ENCODE measurements at regions not wholly inside any gene's neighbourhood (a gene's known extent, or its start where the extent isn't known, plus 50 kb on each side); places are given as distances from the start of the nearest gene placed in this dataset.

- H3K9me2 ChIP-seq (replicated peaks; ENCODE audit: insufficient read depth), result no peaks in the 10 kb centered on the region
- H4K20me1 ChIP-seq (ENCODE audit: insufficient read depth, poor library complexity, severe bottlenecking), result no peaks in the 10 kb centered on the region
- no peak for TF ChIP-seq EZH2phosphoT487 (IDR thresholded peaks at IDR 0.05; ENCODE audit: low read depth, severe bottlenecking, unreplicated experiment)
- TF ChIP-seq EZH2 (IDR thresholded peaks at IDR 0.05; ENCODE audit: borderline replicate concordance), result no peak
- TF ChIP-seq CTCF (IDR thresholded peaks at IDR 0.05; ENCODE audit: poor library complexity), result no peak
- H3K4me3 ChIP-seq, result no peak overlapping the region
- H3K4me1 ChIP-seq (ENCODE audit: insufficient read depth), result no peaks in the 10 kb centered on the region
- no peaks in the 10 kb centered on the region for H3K9me3 ChIP-seq (ENCODE audit: low read depth)
- H3K4me2 ChIP-seq, result no peak overlapping the region
- H3K36me3 ChIP-seq (replicated peaks; ENCODE audit: insufficient read depth, low read depth), result no peaks in the 10 kb centered on the region
- 90% methylated on average over 1 of the region's 1 CpG for WGBS (ENCODE audit: low lambda C conversion rate, missing lambda C conversion rate)
- H3K79me2 ChIP-seq, result no peaks in the 10 kb centered on the region
- no peak for DNase-seq (ENCODE audit: low spot score)
- no peaks in the 10 kb centered on the region for H3K27me3 ChIP-seq
- H2AFZ ChIP-seq, result no peak overlapping the region
- H3K27ac ChIP-seq, result no peak overlapping the region
These were observed 875.0 kb downstream of the REEP3 start for GRCh38 chr10:64396105-64396708.

- no peak for TF ChIP-seq EZH2 (IDR thresholded peaks at IDR 0.05; ENCODE audit: borderline replicate concordance)
- TF ChIP-seq EZH2phosphoT487 (IDR thresholded peaks at IDR 0.05; ENCODE audit: low read depth, severe bottlenecking, unreplicated experiment), result no peak
- TF ChIP-seq CTCF (IDR thresholded peaks at IDR 0.05; ENCODE audit: poor library complexity), result no peak
- H2AFZ ChIP-seq, result no peak overlapping the region
These were observed 875.9 kb downstream of the REEP3 start for GRCh38 chr10:64397125-64397524.

GRCh38 chr10:64408391-64409183 is 887.4 kb downstream of the REEP3 start:
- H3K9me2 ChIP-seq (replicated peaks; ENCODE audit: insufficient read depth), result no peaks in the 10 kb centered on the region
- no peak overlapping the region for H2AFZ ChIP-seq
- no peaks in the 10 kb centered on the region for H4K20me1 ChIP-seq (ENCODE audit: insufficient read depth, poor library complexity, severe bottlenecking)
- no peak overlapping the region for H3K27ac ChIP-seq
- no peaks in the 10 kb centered on the region for H3K4me1 ChIP-seq (ENCODE audit: insufficient read depth)
- H3K4me3 ChIP-seq, result no peak overlapping the region
- no peak for TF ChIP-seq CTCF (IDR thresholded peaks at IDR 0.05; ENCODE audit: poor library complexity)
- TF ChIP-seq EZH2phosphoT487 (IDR thresholded peaks at IDR 0.05; ENCODE audit: low read depth, severe bottlenecking, unreplicated experiment), result no peak
- no peak for TF ChIP-seq EZH2 (IDR thresholded peaks at IDR 0.05; ENCODE audit: borderline replicate concordance)
- no peaks in the 10 kb centered on the region for H3K9me3 ChIP-seq (ENCODE audit: low read depth)
- no peaks in the 10 kb centered on the region for H3K79me2 ChIP-seq
- H3K27me3 ChIP-seq, result no peaks in the 10 kb centered on the region
- WGBS (ENCODE audit: low lambda C conversion rate, missing lambda C conversion rate), result 76% methylated on average over 3 of the region's 3 CpGs
- no peak for DNase-seq (ENCODE audit: low spot score)
- H3K36me3 ChIP-seq (replicated peaks; ENCODE audit: insufficient read depth, low read depth), result no peaks in the 10 kb centered on the region
- no peak overlapping the region for H3K4me2 ChIP-seq

More at GRCh38 chr10:64397125-64397524, 875.9 kb downstream of the REEP3 start:
- WGBS (ENCODE audit: low lambda C conversion rate, missing lambda C conversion rate), result 95% methylated on average over 8 of the region's 8 CpGs
- H3K27ac ChIP-seq, result no peak overlapping the region
- no peaks in the 10 kb centered on the region for H4K20me1 ChIP-seq (ENCODE audit: insufficient read depth, poor library complexity, severe bottlenecking)
- no peak for DNase-seq (ENCODE audit: low spot score)
- no peak overlapping the region for H3K4me3 ChIP-seq
- no peaks in the 10 kb centered on the region for H3K36me3 ChIP-seq (replicated peaks; ENCODE audit: insufficient read depth, low read depth)
- no peaks in the 10 kb centered on the region for H3K79me2 ChIP-seq
- H3K4me2 ChIP-seq, result no peak overlapping the region
- H3K9me3 ChIP-seq (ENCODE audit: low read depth), result no peaks in the 10 kb centered on the region
- no peaks in the 10 kb centered on the region for H3K27me3 ChIP-seq
- H3K9me2 ChIP-seq (replicated peaks; ENCODE audit: insufficient read depth), result no peaks in the 10 kb centered on the region
- no peaks in the 10 kb centered on the region for H3K4me1 ChIP-seq (ENCODE audit: insufficient read depth)

All from hepatocyte (in vitro differentiated cells).